A549 (cell line): ENCODE measurements at regions not wholly inside any gene's neighbourhood (a gene's known extent, or its start where the extent isn't known, plus 50 kb on each side); places are given as distances from the start of the nearest gene placed in this dataset.
A peak's percentile ranks its signal among the peaks of the same experiment; 100 is the strongest.

Source experiments
- ATAC-seq, 2 experiments: fragments of 200-7000 bp in 1 of 2; fragments of >200 bp in 1 of 2; cut with Nextera tagmentation in 1 of 2; cut with Tn5 transposase in 1 of 2; 3 replicates each; pipeline versions ENCODE4 v1.8.0 to v1.9.1; 2018 to 2020; ENCODE audit warnings: mild to moderate bottlenecking in 1 of 2, moderate library complexity in 1 of 2
- CTCF ChIA-PET: fragments of 300-600 bp; sonication (Branson Sonifier 250); formaldehyde crosslinking; extraction: SDS; loops from one replicate; lab custom pipeline; 2021; ENCODE audit warnings: antibody characterized with exemption, inconsistent platforms; lab: Yijun Ruan, JAX
- POLR2A ChIA-PET: fragments of 350-600 bp; formaldehyde crosslinking; extraction: SDS; loops from one replicate; lab custom pipeline; 2021; ENCODE audit warnings: antibody characterized with exemption, inconsistent platforms; lab: Yijun Ruan, JAX
- DNase-seq, 2 experiments: peaks; one replicate each; pipeline versions ENCODE4 v3.0.0 to v3.0.0-alpha.2; 2011 to 2016; ENCODE audit warnings: low read depth in 1 of 2, low spot score in 1 of 2
- FAIRE-seq: peaks from 2 replicates; lab custom pipeline; 2011; peaks lifted over from hg19 to GRCh38; lab: Jason Lieb, UNC
- H3K27ac ChIP-seq, 2 experiments: fragments of >200 bp; sonication (Bioruptor Twin); formaldehyde crosslinking; 3 replicates each; pipeline ENCODE4 v1.5.1; 2016 to 2017
- H3K4me1 ChIP-seq: fragments of >200 bp; sonication (Bioruptor Twin); formaldehyde crosslinking; 3 replicates; pipeline ENCODE4 v1.6.1; 2016
- H3K4me2 ChIP-seq: fragments of >200 bp; sonication (Bioruptor Twin); formaldehyde crosslinking; 3 replicates; pipeline ENCODE4 v1.6.1; 2016
- H3K4me3 ChIP-seq: fragments of >200 bp; sonication (Bioruptor Twin); formaldehyde crosslinking; 3 replicates; pipeline ENCODE4 v1.5.1; 2016
- H3K9me3 ChIP-seq: fragments of >200 bp; sonication (Bioruptor Twin); formaldehyde crosslinking; 3 replicates; pipeline ENCODE4 v1.6.1; 2016
- BCL3 ChIP-seq: fragments of >200 bp; sonication (Bioruptor Twin); formaldehyde crosslinking; IDR thresholded peaks from 3 replicates; pipeline ENCODE4 v1.6.1; 2016
- CHD2 ChIP-seq: fragments of 150-350 bp; IDR thresholded peaks from 2 replicates; pipeline ENCODE4 v1.6.1; 2014; ENCODE audit warnings: low read length; ENCODE audit not compliant: partially characterized antibody
- CHD4 ChIP-seq: fragments of 200-600 bp; sonication (generic); IDR thresholded peaks from 2 replicates; pipeline ENCODE4 v1.6.1; 2016; ENCODE audit warnings: antibody characterized with exemption, mild to moderate bottlenecking, borderline replicate concordance
- EHMT2 ChIP-seq: fragments of 200-600 bp; sonication (generic); IDR thresholded peaks from 2 replicates; pipeline ENCODE4 v1.6.1; 2016; ENCODE audit warnings: antibody characterized with exemption, low read depth, mild to moderate bottlenecking, moderate library complexity
- FOSB ChIP-seq: fragments of 250-450 bp; sonication (Bioruptor Pico); IDR thresholded peaks from 2 replicates; pipeline ENCODE4 v1.5.0; 2020; ENCODE audit warnings: mild to moderate bottlenecking, moderate library complexity
- FOSL2 ChIP-seq, 2 experiments: fragments of 450-650 bp in 1 of 2; fragments of >200 bp in 1 of 2; sonication (Bioruptor Twin) in 1 of 2; formaldehyde crosslinking; IDR thresholded peaks; 2 replicates each; pipeline versions ENCODE4 v1.5.0 to v1.6.1; 2016 to 2020; ENCODE audit warnings: mild to moderate bottlenecking in 1 of 2, moderate library complexity in 1 of 2
- HDAC2 ChIP-seq: fragments of 200-600 bp; sonication (generic); IDR thresholded peaks from 2 replicates; pipeline ENCODE4 v1.6.1; 2016
- HOXB13 ChIP-seq: fragments of 250-450 bp; sonication (Bioruptor Pico); IDR thresholded peaks from 2 replicates; pipeline ENCODE4 v1.5.0; 2020; ENCODE audit warnings: low read depth, mild to moderate bottlenecking, moderate library complexity
- HOXB5 ChIP-seq: fragments of 250-450 bp; sonication (Bioruptor Pico); IDR thresholded peaks from 2 replicates; pipeline ENCODE4 v1.5.0; 2020; ENCODE audit warnings: mild to moderate bottlenecking, moderate library complexity
- JUN ChIP-seq, 2 experiments: fragments of >200 bp; sonication (Bioruptor Twin); formaldehyde crosslinking; IDR thresholded peaks; 2 replicates in 1 of 2; 3 replicates in 1 of 2; pipeline ENCODE4 v1.6.1; 2016 to 2017
- KDM1A ChIP-seq: fragments of 200-600 bp; sonication (generic); IDR thresholded peaks from 2 replicates; pipeline ENCODE4 v1.6.1; 2016; ENCODE audit warnings: low read depth, mild to moderate bottlenecking
- KDM5A ChIP-seq: fragments of 200-600 bp; sonication (generic); IDR thresholded peaks from 2 replicates; pipeline ENCODE4 v1.6.1; 2016; ENCODE audit warnings: antibody characterized with exemption, mild to moderate bottlenecking
- NFE2L2 ChIP-seq: fragments of 150-350 bp; conservative IDR thresholded peaks from 2 replicates; pipeline ENCODE4 v1.6.1; 2014; ENCODE audit warnings: low read length
- NR3C1 ChIP-seq: fragments of >200 bp; sonication (Bioruptor Twin); formaldehyde crosslinking; IDR thresholded peaks from 3 replicates; pipeline ENCODE4 v1.6.1; 2017
- PBX3 ChIP-seq: IDR thresholded peaks from 2 replicates; pipeline ENCODE4 v1.6.1; 2012
- PHF8 ChIP-seq: fragments of 200-600 bp; sonication (generic); IDR thresholded peaks from 2 replicates; pipeline ENCODE4 v1.6.1; 2016; ENCODE audit warnings: low read depth, mild to moderate bottlenecking, antibody characterized with exemption, moderate library complexity, borderline replicate concordance
- POLR2A ChIP-seq: IDR thresholded peaks from 2 replicates; pipeline ENCODE4 v1.6.1; 2012; ENCODE audit warnings: mild to moderate bottlenecking, low read length
- POLR2AphosphoS2 ChIP-seq: conservative IDR thresholded peaks from 2 replicates; pipeline ENCODE4 v1.6.1; 2012; ENCODE audit warnings: low read length, improper control_type of control experiment, inconsistent platforms
- REST ChIP-seq: fragments of 200-600 bp; sonication (generic); IDR thresholded peaks from 2 replicates; pipeline ENCODE4 v1.6.1; 2016; ENCODE audit warnings: antibody characterized with exemption, mild to moderate bottlenecking, moderate library complexity
- RFX5 ChIP-seq: fragments of 450-650 bp; IDR thresholded peaks from 2 replicates; pipeline ENCODE4 v1.7.1; 2014; ENCODE audit warnings: antibody characterized with exemption, mild to moderate bottlenecking, moderate library complexity
- SMC3 ChIP-seq: fragments of >200 bp; sonication (Bioruptor Twin); formaldehyde crosslinking; IDR thresholded peaks from 3 replicates; pipeline ENCODE4 v1.6.1; 2018; ENCODE audit warnings: inconsistent platforms
- TFCP2L1 ChIP-seq: fragments of 250-450 bp; sonication (Bioruptor Pico); IDR thresholded peaks from 2 replicates; pipeline ENCODE4 v1.5.0; 2021; ENCODE audit warnings: mild to moderate bottlenecking
- TP53 ChIP-seq: fragments of 250-450 bp; sonication (Bioruptor Pico); IDR thresholded peaks from 2 replicates; pipeline ENCODE4 v1.5.0; 2021; ENCODE audit warnings: mild to moderate bottlenecking, moderate library complexity
- ZC3H11A ChIP-seq: fragments of 450-650 bp; IDR thresholded peaks from 2 replicates; pipeline ENCODE4 v1.6.1; 2014; ENCODE audit warnings: antibody characterized with exemption, mild to moderate bottlenecking
- ZSCAN20 ChIP-seq: fragments of 250-450 bp; sonication (Bioruptor Pico); IDR thresholded peaks from 2 replicates; pipeline ENCODE4 v1.8.0; 2022; ENCODE audit warnings: mild to moderate bottlenecking, moderate library complexity
- WGBS: methylation state at CpG from one replicate; pipeline ENCODE4 v1.1.6; 2017; ENCODE audit errors: missing lambda C conversion rate; 5-methylcytosine and 5-hydroxymethylcytosine counted together
- TF ChIP-seq, protein P1 (sequence below): fragments of 150-350 bp; IDR thresholded peaks from 2 replicates; pipeline ENCODE4 v1.6.1; 2014; ENCODE audit warnings: low read depth, mild to moderate bottlenecking, low read length
- TF ChIP-seq, protein P2 (sequence below): fragments of >200 bp; sonication (Bioruptor Twin); formaldehyde crosslinking; IDR thresholded peaks from 2 replicates; pipeline ENCODE4 v1.6.1; 2016
- TF ChIP-seq, protein P3 (sequence below): fragments of 450-650 bp; IDR thresholded peaks from 2 replicates; pipeline ENCODE4 v1.6.1; 2014; ENCODE audit warnings: antibody characterized with exemption

DNA sequence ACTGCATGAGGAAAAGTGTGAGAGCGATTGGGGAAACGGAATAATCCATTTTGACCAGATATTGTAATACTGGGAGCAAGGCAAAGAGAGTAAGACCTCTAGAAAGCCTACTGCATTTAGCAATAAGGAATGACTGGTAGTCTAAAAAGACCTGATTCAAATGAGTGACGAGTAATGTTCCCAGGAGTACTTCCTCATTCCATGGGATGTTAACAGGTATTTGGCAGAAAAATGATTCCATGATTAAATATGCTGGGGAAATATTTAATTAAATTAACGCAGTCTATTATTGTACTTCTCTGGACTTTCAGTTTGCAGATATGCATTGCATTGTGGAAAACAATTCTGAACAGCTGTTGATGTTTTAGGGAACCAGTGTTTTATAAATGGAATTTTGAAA, 105.5 kb downstream of the RPE65 start (continued):
- no peak for TF ChIP-seq HOXB13 (CRISPR knock-in tag)
- no peak for TF ChIP-seq KDM5A
- TF ChIP-seq, all 56 proteins: peak for 0

DNA sequence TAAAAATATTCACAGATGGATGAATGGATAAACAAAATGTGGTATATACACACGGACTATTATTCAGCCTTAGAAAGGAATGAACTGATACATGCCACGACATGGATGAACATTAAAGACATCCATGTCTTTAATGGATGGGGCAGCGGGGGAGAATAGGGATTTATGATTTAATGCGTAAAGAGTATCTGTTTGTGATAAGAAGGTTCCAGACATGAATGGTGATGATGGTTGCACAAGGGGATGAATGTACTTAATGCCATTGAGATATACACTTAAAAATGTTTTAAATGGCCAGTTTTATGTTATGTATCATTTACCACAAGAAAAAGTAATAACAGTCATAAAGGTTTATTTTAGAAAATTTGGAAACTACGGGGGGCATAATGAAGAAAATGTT, 108.6 kb upstream of the WLS start:
- FAIRE-seq (no peak), DNase-seq (no peak), ATAC-seq (no peak)
- H3K4me1 ChIP-seq, result no peaks in the 10 kb centered on the region
- ChIA-PET CTCF (interaction anchor here (0.8 to 4.2 kb wide), 3 partner anchors 209 to 221 kb away, joined by 3 to 34 read pairs (median 7); no protein-coding TSS in a partner anchor), POLR2A (no interaction called here)
- H3K9me3 ChIP-seq, result no peaks in the 10 kb centered on the region
- no peak overlapping the region for H3K27ac ChIP-seq
- WGBS, result 45% methylated on average over 5 of the region's 5 CpGs
- H3K4me2 ChIP-seq, result no peak overlapping the region
- no peak overlapping the region for H3K4me3 ChIP-seq
- TF ChIP-seq REST (no peak), TP53 (no peak), SMC3 (no peak), JUN (IDR thresholded peaks at IDR 0.05) (no peak), FOSL2 (IDR thresholded peaks at IDR 0.05) (no peak), FOSL2 (CRISPR knock-in tag; IDR thresholded peaks at IDR 0.05) (no peak), EHMT2 (no peak), ZSCAN20 (CRISPR knock-in tag) (no peak), PBX3 (no peak)
- TF ChIP-seq, protein P1, sequence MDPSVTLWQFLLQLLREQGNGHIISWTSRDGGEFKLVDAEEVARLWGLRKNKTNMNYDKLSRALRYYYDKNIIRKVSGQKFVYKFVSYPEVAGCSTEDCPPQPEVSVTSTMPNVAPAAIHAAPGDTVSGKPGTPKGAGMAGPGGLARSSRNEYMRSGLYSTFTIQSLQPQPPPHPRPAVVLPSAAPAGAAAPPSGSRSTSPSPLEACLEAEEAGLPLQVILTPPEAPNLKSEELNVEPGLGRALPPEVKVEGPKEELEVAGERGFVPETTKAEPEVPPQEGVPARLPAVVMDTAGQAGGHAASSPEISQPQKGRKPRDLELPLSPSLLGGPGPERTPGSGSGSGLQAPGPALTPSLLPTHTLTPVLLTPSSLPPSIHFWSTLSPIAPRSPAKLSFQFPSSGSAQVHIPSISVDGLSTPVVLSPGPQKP, result no peak
- TF ChIP-seq, protein P2, sequence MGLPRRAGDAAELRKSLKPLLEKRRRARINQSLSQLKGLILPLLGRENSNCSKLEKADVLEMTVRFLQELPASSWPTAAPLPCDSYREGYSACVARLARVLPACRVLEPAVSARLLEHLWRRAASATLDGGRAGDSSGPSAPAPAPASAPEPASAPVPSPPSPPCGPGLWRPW, result no peak

DNA sequence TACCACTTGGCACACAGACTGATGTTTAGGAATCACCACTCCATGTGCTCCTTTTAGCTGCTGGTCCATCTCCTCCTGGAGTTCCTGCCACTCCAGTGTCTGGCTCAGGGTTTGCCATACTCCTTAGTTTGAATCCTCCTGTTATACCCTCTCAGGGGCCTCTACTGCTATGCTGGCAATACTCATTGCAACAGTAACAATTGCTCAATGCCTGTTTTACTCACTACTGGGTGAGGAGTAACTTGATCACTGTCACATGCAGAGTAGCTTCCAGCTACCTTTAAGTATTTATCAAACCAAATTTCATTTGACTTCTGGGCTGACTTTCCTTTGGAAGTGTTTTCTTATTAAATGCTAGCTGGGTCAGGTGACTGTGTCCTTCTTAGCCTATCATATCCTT, 107.2 kb upstream of the WLS start:
- no peak overlapping the region for H3K4me2 ChIP-seq
- no peak for TF ChIP-seq NFE2L2
- TF ChIP-seq HDAC2, result no peak
- no peak for TF ChIP-seq NR3C1
- no peak for TF ChIP-seq KDM1A
- no peak for TF ChIP-seq FOSB (CRISPR knock-in tag)
- TF ChIP-seq HOXB5 (CRISPR knock-in tag), result no peak
- TF ChIP-seq SMC3, result no peak
- TF ChIP-seq RFX5, result no peak
- no peak for TF ChIP-seq CHD2
- no peak for TF ChIP-seq TFCP2L1 (CRISPR knock-in tag)
- no peak for TF ChIP-seq ZC3H11A
- TF ChIP-seq BCL3, result no peak
- no peak for TF ChIP-seq HOXB13 (CRISPR knock-in tag)
- TF ChIP-seq, protein P3, sequence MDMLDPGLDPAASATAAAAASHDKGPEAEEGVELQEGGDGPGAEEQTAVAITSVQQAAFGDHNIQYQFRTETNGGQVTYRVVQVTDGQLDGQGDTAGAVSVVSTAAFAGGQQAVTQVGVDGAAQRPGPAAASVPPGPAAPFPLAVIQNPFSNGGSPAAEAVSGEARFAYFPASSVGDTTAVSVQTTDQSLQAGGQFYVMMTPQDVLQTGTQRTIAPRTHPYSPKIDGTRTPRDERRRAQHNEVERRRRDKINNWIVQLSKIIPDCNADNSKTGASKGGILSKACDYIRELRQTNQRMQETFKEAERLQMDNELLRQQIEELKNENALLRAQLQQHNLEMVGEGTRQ, result no peak
- TF ChIP-seq CHD4, result no peak
- no peak for TF ChIP-seq POLR2A
- no peak for TF ChIP-seq PHF8
- TF ChIP-seq POLR2AphosphoS2, result no peak
- TF ChIP-seq, all 56 proteins: peak for 0
- no peak for DNase-seq
- no peak overlapping the region for H3K4me3 ChIP-seq
- POLR2A ChIA-PET, result no interaction called here
- no peak overlapping the region for H3K27ac ChIP-seq
- CTCF ChIA-PET, result interaction anchor here (0.7 to 0.9 kb wide), 5 partner anchors 15 to 798 kb away, joined by 3 to 5 read pairs (median 3); no protein-coding TSS in a partner anchor
- no peaks in the 10 kb centered on the region for H3K4me1 ChIP-seq
- 0 out of 6 replicates have a peak, but pooled peaks of 1 of the 2 experiments have one; percentile 19 for ATAC-seq
- FAIRE-seq, result no peak
- no peaks in the 10 kb centered on the region for H3K9me3 ChIP-seq
